ENCODE measurements at regions not wholly inside any gene's neighbourhood (a gene's known extent, or its start where the extent isn't known, plus 50 kb on each side); places are given as distances from the start of the nearest gene placed in this dataset.

- H2AK5ac ChIP-seq (ENCODE audit: low read length): no peak overlapping the region
- no peak overlapping the region for H2BK12ac ChIP-seq (ENCODE audit: low read length)
- H3K9ac ChIP-seq (ENCODE audit: low read length): no peak overlapping the region
- H3K23ac ChIP-seq (ENCODE audit: low read length): no peak overlapping the region
- H3K36me3 ChIP-seq (ENCODE audit: control insufficient read depth in 1 of 2, insufficient read depth in 2 of 2, low read length in 2 of 2): no peaks in the 10 kb centered on the region
- no peak for DNase-seq
- no peak overlapping the region for H2BK5ac ChIP-seq (ENCODE audit: low read depth, low read length, poor library complexity)
- H3K4ac ChIP-seq (ENCODE audit: low read depth, low read length): no peak overlapping the region
- peaks cover 2% of the 10 kb centered on the region for H3K79me1 ChIP-seq (ENCODE audit: low read length)
- peaks cover 6 to 9% of the 10 kb centered on the region in 2 experiments for H3K4me1 ChIP-seq (ENCODE audit: control insufficient read depth in 1 of 2, insufficient read depth in 2 of 2, low read length in 2 of 2)
- WGBS (ENCODE audit: extremely low coverage, insufficient coverage, insufficient read length): no CpG with 5 or more reads among the region's 6 CpGs
- no peak overlapping the region for H3K27ac ChIP-seq (ENCODE audit: low read depth, low read length)
- no peak overlapping the region for H4K12ac ChIP-seq (ENCODE audit: low read depth, low read length)
- H4K8ac ChIP-seq (ENCODE audit: low read depth, low read length): no peak overlapping the region
- H3K14ac ChIP-seq (ENCODE audit: low read length): no peak overlapping the region
- H2BK120ac ChIP-seq (ENCODE audit: insufficient read depth, low read length, poor library complexity): no peak overlapping the region
- H3K4me3 ChIP-seq (ENCODE audit: low read depth, low read length): peak overlapping the region; percentile 34
- no peak overlapping the region for H4K91ac ChIP-seq (ENCODE audit: low read depth, low read length)
- H2AFZ ChIP-seq (ENCODE audit: insufficient read depth, low read length, poor library complexity): no peak overlapping the region
- H3K4me2 ChIP-seq (ENCODE audit: low read length): no peak overlapping the region
- peaks cover 4% of the 10 kb centered on the region for H3K9me3 ChIP-seq (ENCODE audit: insufficient read depth, low read depth, low read length)
- H3K79me2 ChIP-seq (ENCODE audit: control insufficient read depth, insufficient read depth, low read length, poor library complexity): no peaks in the 10 kb centered on the region
- H3K18ac ChIP-seq (ENCODE audit: low read length): no peak overlapping the region
- H3K27me3 ChIP-seq (ENCODE audit: insufficient read depth, low read length): no peaks in the 10 kb centered on the region
Measured at GRCh38 chr16:85432606-85433005, 180.5 kb upstream of the GSE1 start.

- no peak overlapping the region for H4K91ac ChIP-seq (ENCODE audit: low read depth, low read length)
- H2AFZ ChIP-seq (ENCODE audit: insufficient read depth, low read length, poor library complexity): no peak overlapping the region
- no peak overlapping the region for H4K8ac ChIP-seq (ENCODE audit: low read depth, low read length)
- no peaks in the 10 kb centered on the region for H3K9me3 ChIP-seq (ENCODE audit: insufficient read depth, low read depth, low read length)
- no peak overlapping the region for H2BK120ac ChIP-seq (ENCODE audit: insufficient read depth, low read length, poor library complexity)
- DNase-seq: no peak
- no peak overlapping the region for H3K9ac ChIP-seq (ENCODE audit: low read length)
- no peak overlapping the region for H2AK5ac ChIP-seq (ENCODE audit: low read length)
- no peak overlapping the region for H2BK12ac ChIP-seq (ENCODE audit: low read length)
- H3K18ac ChIP-seq (ENCODE audit: low read length): no peak overlapping the region
- no peaks in the 10 kb centered on the region for H3K27me3 ChIP-seq (ENCODE audit: insufficient read depth, low read length)
- H3K79me1 ChIP-seq (ENCODE audit: low read length): peaks cover 2% of the 10 kb centered on the region
- no peak overlapping the region for H4K12ac ChIP-seq (ENCODE audit: low read depth, low read length)
- H3K4me3 ChIP-seq (ENCODE audit: low read depth, low read length): no peak overlapping the region
- no CpG with 5 or more reads among the region's 1 CpG for WGBS (ENCODE audit: extremely low coverage, insufficient coverage, insufficient read length)
- H3K27ac ChIP-seq (ENCODE audit: low read depth, low read length): no peak overlapping the region
- no peaks in the 10 kb centered on the region for H3K36me3 ChIP-seq (ENCODE audit: control insufficient read depth in 1 of 2, insufficient read depth in 2 of 2, low read length in 2 of 2)
- no peak overlapping the region for H3K23ac ChIP-seq (ENCODE audit: low read length)
- no peak overlapping the region for H3K4ac ChIP-seq (ENCODE audit: low read depth, low read length)
- no peak overlapping the region for H3K4me2 ChIP-seq (ENCODE audit: low read length)
- H3K14ac ChIP-seq (ENCODE audit: low read length): no peak overlapping the region
- H2BK5ac ChIP-seq (ENCODE audit: low read depth, low read length, poor library complexity): no peak overlapping the region
- H3K4me1 ChIP-seq (ENCODE audit: control insufficient read depth in 1 of 2, insufficient read depth in 2 of 2, low read length in 2 of 2): peaks cover 6 to 10% of the 10 kb centered on the region in 2 experiments
- no peaks in the 10 kb centered on the region for H3K79me2 ChIP-seq (ENCODE audit: control insufficient read depth, insufficient read depth, low read length, poor library complexity)
Measured at GRCh38 chr16:85433477-85433876, 179.6 kb upstream of the GSE1 start.

- no peak overlapping the region for H3K4me3 ChIP-seq (ENCODE audit: low read depth, low read length)
- no peak for DNase-seq
Measured at GRCh38 chr16:85435286-85435685, 177.8 kb upstream of the GSE1 start.

GRCh38 chr16:85435700-85436099 lies 177.4 kb upstream of the GSE1 start:
- Histone ChIP-seq H3K4ac (ENCODE audit: low read depth, low read length) (no peak overlapping the region), H3K36me3 (ENCODE audit: control insufficient read depth in 1 of 2, insufficient read depth in 2 of 2, low read length in 2 of 2) (no peaks in the 10 kb centered on the region), H2BK120ac (ENCODE audit: insufficient read depth, low read length, poor library complexity) (no peak overlapping the region), H3K79me1 (ENCODE audit: low read length) (peaks cover 2% of the 10 kb centered on the region), H3K4me2 (ENCODE audit: low read length) (no peak overlapping the region), H3K18ac (ENCODE audit: low read length) (no peak overlapping the region), H2BK12ac (ENCODE audit: low read length) (no peak overlapping the region), H3K79me2 (ENCODE audit: control insufficient read depth, insufficient read depth, low read length, poor library complexity) (no peaks in the 10 kb centered on the region), H4K8ac (ENCODE audit: low read depth, low read length) (no peak overlapping the region), H3K23ac (ENCODE audit: low read length) (no peak overlapping the region), H4K91ac (ENCODE audit: low read depth, low read length) (no peak overlapping the region), H3K14ac (ENCODE audit: low read length) (no peak overlapping the region), H4K12ac (ENCODE audit: low read depth, low read length) (no peak overlapping the region), H3K9ac (ENCODE audit: low read length) (no peak overlapping the region), H2AK5ac (ENCODE audit: low read length) (no peak overlapping the region), H2BK5ac (ENCODE audit: low read depth, low read length, poor library complexity) (no peak overlapping the region), H3K27me3 (ENCODE audit: insufficient read depth, low read length) (no peaks in the 10 kb centered on the region), H3K4me1 (ENCODE audit: control insufficient read depth in 1 of 2, insufficient read depth in 2 of 2, low read length in 2 of 2) (peaks cover 9 to 10% of the 10 kb centered on the region in 2 experiments), H3K27ac (ENCODE audit: low read depth, low read length) (no peak overlapping the region), H3K9me3 (ENCODE audit: insufficient read depth, low read depth, low read length) (no peaks in the 10 kb centered on the region), H2AFZ (ENCODE audit: insufficient read depth, low read length, poor library complexity) (no peak overlapping the region), H3K4me3 (ENCODE audit: low read depth, low read length) (no peak overlapping the region)
- no peak for DNase-seq
- no CpG with 5 or more reads among the region's 7 CpGs for WGBS (ENCODE audit: extremely low coverage, insufficient coverage, insufficient read length)

More at GRCh38 chr16:85435286-85435685, 177.8 kb upstream of the GSE1 start:
- H3K18ac ChIP-seq (ENCODE audit: low read length): no peak overlapping the region
- H3K79me1 ChIP-seq (ENCODE audit: low read length): peaks cover 2% of the 10 kb centered on the region
- no peak overlapping the region for H3K27ac ChIP-seq (ENCODE audit: low read depth, low read length)
- no peaks in the 10 kb centered on the region for H3K9me3 ChIP-seq (ENCODE audit: insufficient read depth, low read depth, low read length)
- no peak overlapping the region for H4K91ac ChIP-seq (ENCODE audit: low read depth, low read length)
- no peak overlapping the region for H2BK5ac ChIP-seq (ENCODE audit: low read depth, low read length, poor library complexity)
- no peak overlapping the region for H2BK12ac ChIP-seq (ENCODE audit: low read length)
- H3K4ac ChIP-seq (ENCODE audit: low read depth, low read length): no peak overlapping the region
- H3K27me3 ChIP-seq (ENCODE audit: insufficient read depth, low read length): no peaks in the 10 kb centered on the region
- no peaks in the 10 kb centered on the region for H3K36me3 ChIP-seq (ENCODE audit: control insufficient read depth in 1 of 2, insufficient read depth in 2 of 2, low read length in 2 of 2)
- H3K4me1 ChIP-seq (ENCODE audit: control insufficient read depth in 1 of 2, insufficient read depth in 2 of 2, low read length in 2 of 2): peaks cover 9 to 10% of the 10 kb centered on the region in 2 experiments
- H2AFZ ChIP-seq (ENCODE audit: insufficient read depth, low read length, poor library complexity): no peak overlapping the region
- no peaks in the 10 kb centered on the region for H3K79me2 ChIP-seq (ENCODE audit: control insufficient read depth, insufficient read depth, low read length, poor library complexity)
- H3K23ac ChIP-seq (ENCODE audit: low read length): no peak overlapping the region
- H3K4me2 ChIP-seq (ENCODE audit: low read length): no peak overlapping the region
- H3K14ac ChIP-seq (ENCODE audit: low read length): no peak overlapping the region
- H4K8ac ChIP-seq (ENCODE audit: low read depth, low read length): no peak overlapping the region
- WGBS (ENCODE audit: extremely low coverage, insufficient coverage, insufficient read length): no CpG with 5 or more reads among the region's 8 CpGs
- H2BK120ac ChIP-seq (ENCODE audit: insufficient read depth, low read length, poor library complexity): no peak overlapping the region
- H3K9ac ChIP-seq (ENCODE audit: low read length): no peak overlapping the region
- no peak overlapping the region for H4K12ac ChIP-seq (ENCODE audit: low read depth, low read length)
- no peak overlapping the region for H2AK5ac ChIP-seq (ENCODE audit: low read length)

Measured in trophoblast cell (in vitro differentiated cells and primary cell).